ENCODE measurements at regions not wholly inside any gene's neighbourhood (a gene's known extent, or its start where the extent isn't known, plus 50 kb on each side); places are given as distances from the start of the nearest gene placed in this dataset.

DNA sequence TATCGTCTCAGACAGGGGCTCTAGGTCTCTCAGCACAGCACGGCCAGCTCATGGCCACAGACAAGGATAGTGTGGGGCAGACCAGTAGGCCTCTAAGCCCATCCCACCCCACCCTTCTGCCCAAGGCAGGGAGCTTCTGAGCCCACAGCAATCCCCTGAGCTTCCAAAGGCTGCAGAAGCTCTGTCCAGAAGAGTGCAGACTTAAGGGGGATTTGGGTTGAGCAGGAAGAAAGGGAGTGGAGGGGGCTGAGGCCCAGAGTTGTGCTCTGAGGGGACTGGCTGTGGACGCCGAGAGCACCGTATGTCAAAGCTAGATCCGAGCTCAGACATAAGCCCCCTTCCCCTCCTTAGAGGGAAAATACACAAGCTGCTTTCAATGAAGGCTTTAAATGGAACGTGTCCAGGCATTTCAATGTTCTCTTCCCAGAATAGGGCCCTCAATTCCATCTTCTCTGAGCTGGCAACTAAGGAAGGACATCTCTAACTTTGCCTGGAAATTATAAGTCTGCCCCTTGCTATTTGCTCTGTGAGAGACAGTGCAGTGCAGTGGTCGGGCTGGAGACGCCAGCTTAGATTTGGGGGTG lies 116.4 kb upstream of the RPL38 start:
- no peak for DNase-seq (ENCODE audit: low spot score)

DNA sequence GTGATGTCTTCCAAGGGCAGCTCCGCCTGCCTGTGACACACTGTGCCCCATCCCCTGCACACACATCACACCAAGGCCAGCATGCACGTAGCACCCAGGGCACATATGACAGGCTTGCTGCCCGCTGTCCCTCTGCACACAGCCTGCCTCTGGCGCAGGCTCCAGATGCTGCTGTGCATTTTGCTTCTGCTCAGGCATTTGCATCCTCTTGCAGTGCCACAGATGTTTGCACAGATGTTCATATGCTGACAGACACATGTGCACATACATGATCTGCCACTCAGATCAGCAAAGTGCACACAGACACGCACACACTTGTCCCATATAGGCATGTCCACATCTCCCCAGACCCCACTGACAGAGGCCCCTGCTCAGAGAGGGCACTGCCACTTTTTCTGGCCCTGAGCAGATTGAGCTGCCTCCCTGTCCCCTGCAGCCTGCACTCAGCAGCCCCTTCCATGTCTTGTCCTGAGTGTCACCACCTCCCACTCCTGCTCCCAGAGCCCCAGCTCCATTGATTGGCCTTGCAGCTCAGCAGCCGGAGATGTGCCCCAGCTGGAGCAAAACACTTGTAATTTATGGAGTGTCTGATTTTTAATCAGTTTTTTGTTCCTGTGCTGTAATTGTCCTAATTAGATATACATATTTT lies 115.1 kb upstream of the RPL38 start:
- no peak for DNase-seq (ENCODE audit: low spot score)

DNA sequence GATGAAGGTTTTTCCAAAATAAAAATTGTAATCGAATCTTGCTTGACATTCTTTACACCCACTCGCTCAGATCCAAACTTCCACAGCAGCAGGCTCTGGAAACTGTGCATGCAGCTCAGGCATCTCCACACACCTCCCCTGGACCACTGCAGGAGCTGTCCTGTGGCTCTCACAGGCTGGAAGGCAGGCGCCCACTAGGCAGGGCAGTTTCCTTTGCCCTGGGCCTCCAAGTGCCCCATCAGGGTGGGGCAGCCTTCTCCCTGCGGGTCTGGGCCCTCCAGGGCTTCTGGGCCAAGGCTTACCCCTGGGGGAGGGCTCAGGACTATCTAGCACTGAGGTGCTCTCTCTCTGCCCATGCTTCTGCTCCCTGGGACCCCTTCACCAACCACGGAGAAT lies 114.5 kb upstream of the RPL38 start:
- DNase-seq (ENCODE audit: low spot score): no peak

DNA sequence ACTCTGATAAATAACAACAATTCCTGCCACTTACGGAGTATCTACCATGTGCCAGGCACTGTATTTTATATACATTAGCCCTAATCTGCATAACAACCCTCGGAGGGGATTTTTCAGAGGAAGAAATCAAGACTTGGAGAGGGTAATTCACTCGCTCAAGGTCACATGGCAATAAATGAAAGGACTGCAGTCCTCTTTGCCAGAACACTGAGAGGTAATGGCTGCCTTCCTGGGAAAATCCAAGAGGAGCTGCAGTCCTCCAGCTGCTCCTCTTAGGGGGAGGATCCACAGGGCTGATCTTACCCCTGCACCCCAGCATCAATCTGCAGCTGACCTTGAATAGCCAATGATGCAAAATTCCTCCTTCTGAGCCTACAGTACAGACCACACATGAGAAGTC lies 114.1 kb upstream of the RPL38 start:
- DNase-seq (ENCODE audit: low spot score): no peak

DNA sequence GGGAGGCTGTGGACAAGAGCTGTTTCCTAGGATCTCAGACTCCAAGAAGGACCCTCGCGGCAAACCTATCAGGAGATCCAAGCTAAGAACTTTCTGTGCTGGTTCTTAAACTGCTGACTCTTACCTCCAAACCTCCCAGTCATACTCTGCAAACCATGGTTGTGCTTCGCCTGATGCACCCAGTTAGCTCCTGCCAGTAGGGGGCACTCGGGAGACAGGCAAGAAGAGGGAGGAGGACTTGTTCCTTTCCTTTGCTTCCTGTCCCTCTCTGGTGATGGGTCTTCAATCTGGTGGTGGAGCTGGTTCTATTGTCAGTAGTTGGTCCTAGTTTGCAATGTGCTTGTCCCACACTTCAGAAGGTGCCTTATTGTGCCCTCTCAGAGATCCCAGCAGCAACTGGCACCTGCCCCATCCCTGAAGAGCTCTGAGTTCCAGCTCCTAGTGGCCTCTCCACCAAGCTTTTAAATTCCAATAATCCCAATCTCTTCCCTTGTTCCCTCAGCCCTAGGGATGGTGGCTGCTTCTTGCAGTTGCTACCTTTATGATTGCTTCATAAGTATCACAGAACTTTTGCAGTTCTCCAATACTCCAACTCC lies 113.5 kb upstream of the RPL38 start:
- DNase-seq (ENCODE audit: low spot score): peak; percentile 72

DNA sequence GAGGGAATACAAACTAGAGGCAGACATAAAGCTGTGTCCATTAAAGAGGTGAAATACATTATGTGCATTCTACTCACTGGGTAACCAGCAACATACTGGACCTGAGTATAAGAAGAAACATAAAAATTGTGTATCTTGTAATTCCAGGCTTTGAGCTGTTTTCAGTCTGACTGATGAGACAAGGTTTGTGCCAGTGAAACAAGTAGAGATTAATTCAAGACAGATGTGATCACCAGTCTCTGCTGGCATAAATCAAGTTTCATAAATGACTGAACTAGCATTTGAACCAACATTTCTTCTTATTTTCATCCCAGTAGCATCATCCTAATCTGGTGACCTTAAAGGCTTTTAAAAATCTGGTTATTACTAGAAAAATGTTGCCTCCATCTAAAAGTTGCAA lies 108.8 kb upstream of the RPL38 start:
- no peak for DNase-seq (ENCODE audit: low spot score)

DNA sequence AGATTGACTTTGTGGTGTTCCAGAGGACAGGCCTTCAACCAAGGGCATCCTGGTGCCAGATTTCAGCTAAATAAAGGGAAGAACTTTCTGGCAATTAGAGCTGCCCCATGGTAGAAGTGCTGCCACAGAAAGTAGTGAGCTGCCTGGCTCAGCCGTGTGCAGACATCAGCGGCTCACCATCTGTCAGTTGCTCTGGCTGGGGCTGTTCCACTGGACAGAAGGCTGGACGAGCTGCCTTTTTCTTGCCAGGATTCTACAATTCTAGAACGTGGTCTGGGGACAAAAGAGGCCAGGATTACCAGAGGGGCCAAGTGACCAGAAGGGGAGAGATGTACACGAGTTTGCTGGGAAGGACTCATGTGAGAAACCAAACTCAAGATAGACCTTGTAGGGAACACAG lies 107.0 kb upstream of the RPL38 start:
- DNase-seq (ENCODE audit: low spot score): no peak

DNA sequence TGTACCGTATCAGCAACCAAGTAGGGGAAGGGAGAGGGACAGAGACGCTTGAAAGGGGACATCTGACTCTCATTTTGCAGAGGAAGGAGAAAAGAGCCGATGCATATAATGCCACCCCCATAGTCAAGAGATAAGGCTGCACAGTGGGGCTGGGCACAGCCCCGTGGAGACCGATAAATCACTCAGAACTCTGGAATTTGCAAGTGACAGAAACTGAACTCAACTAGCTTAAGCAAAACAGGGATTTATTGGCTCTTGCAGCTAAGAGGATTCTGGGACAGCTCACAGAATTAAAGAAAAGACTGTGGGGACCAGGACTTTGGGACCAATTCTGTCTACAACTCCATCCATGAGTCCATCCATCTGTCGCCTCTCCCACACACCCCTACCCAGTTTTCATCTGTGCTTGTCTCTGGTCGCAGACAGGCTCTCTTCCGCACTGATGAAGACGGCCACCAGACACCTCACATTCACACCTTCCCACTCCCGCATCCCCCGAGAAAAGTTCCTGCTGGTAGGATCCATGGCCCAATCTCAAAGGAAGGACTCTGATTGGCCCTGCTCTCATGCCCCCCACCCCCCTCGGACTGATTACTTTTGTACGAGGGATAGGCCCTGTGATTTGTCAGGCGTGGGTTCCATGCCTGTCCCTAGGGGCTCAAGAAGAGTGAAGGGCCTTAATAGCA lies 105.9 kb upstream of the RPL38 start:
- DNase-seq (ENCODE audit: low spot score): no peak

DNA sequence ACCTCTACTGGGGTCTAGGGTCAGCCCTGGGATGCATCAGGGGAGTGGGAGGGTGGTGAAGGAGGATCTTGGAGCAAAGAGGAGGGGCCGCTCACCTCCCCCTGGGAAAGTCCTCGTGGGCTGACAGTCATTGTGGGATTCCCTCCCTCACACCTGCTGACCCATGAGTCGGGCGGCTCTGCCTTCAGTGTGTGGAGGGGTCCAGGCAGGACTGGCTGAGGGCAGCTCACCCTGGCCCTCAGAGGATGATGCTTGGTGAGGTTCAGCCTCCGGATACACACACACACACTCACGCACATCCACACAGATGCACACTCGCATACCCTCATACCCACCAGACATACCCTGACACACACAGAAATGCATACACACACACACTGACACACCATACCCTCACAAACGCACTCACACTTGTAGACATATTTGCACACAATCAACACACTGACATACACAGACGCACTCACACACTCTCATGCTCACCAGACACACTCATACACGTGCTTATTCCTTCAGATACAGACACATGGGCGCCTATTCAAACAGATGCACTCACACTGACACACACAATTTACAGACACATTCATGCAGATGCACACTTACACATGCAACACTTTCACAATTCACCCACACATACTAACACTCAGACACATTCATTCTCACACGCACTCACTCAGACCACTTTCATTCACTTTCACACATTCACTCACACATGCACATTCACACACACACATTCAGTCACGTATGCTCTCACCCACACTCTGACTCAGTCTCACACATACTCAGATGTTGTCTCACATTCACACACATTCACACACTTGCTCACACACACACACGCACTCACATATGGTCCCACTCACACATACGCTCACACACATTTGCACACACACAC lies 105.1 kb upstream of the RPL38 start:
- DNase-seq (ENCODE audit: low spot score): no peak

DNA sequence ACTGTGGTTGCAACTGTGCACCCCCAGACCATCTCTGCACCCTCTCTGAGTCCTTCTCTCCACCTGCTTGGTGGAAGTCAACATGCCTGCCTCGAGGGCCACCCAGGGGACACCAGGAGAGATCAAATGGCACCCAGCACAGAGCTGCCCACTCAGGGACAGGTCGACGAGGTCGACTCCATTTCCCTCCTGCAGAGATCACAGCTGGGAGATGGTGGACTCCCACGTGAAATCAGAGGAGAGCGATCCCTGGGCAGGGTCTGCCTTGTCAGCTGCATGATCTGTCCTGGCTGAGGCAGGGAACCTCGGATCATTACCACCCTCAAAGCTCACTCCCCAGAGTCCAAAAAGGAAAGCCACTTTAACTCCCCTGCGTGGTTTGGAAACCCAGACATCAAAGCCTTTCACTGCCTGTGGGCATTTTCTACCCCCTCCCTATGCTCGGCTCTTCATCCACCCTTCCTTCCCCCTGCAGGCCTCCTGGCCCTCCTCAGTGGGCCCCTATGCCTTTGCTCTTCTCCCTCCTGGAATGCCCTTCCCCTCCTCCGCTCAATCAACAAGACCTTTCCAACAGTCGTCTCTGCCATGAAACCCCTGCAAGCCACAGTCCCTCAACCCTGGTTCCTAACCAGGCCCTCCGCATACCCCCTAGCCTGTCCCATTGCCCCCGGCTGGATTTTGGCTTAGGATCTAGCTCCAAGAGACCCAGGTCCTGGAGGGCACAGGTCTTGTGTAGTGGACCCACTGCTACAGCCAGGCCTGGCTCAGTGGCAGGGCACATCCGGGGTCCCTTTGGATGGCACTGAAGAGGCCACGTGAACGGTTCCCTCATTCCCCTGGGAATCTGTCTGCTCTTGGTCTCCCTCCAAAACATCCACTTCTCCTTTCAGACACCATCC lies 103.8 kb upstream of the RPL38 start:
- DNase-seq (ENCODE audit: low spot score): peak; percentile 8

DNA sequence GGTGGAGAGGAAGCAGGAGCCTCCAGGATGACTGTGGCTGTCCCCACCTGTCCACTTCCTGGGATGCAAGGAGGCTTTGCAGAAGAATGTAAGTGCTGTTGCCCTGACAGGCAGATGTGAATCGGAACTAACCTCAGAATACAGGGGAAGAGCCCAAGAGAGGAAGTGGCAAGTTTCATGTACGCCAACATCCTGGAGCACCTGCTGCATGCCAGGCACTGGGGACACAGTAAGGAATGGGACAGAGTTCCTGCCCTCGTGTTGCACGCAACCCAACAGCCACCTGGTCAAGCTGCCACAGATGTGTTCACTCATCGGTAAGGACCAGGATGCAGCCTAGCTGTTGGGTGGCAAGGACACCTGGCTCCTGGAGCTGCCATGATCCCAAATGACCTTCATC lies 98.6 kb upstream of the RPL38 start:
- no peak for DNase-seq (ENCODE audit: low spot score)

DNA sequence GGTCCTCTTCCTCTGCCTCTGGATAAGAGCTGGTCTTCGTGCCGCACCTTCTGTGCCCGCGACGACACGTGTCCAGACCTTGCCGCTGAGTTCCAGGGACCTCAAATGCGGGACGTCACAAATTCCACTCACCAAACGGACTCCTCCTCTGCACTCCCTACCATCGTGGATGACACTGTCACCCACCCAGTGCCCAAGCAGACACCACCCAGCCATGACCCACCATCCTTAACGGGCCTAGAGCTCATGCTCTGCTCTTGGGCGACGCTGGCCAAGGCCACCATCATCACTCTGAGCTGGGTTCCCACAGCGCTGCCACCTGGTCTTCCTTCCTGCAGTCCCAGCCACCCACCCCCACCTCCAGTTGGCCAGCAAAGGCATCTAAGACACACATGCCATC lies 96.4 kb upstream of the RPL38 start:
- DNase-seq (ENCODE audit: low spot score): no peak

DNA sequence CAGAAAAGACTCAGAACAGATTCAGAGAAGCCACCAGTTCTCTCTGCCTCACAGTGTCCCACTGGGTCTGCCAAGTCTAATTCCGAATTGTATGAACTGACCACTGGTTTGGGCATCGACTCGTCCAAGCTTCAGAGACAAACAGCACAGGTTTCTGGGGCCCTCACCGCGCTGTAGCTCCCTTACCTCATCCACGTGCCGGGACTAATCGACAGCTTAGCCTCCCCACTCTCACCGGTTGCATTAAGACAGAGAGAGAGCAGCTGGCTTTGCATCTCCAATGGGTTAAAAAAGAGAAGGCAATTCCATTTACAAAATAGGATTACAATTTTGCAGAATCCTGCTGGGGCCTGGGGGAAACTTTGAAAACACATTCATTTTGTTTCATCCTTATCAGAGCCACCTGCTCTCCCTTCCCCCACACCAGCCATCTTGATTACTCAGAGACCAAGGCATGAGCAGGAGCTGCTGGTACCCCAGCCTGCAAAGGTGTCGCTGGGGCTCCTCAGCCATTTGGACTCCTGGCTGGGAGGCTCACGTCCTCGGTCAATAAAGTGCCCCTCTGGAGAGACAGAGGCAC lies 95.3 kb upstream of the RPL38 start:
- no peak for DNase-seq (ENCODE audit: low spot score)

DNA sequence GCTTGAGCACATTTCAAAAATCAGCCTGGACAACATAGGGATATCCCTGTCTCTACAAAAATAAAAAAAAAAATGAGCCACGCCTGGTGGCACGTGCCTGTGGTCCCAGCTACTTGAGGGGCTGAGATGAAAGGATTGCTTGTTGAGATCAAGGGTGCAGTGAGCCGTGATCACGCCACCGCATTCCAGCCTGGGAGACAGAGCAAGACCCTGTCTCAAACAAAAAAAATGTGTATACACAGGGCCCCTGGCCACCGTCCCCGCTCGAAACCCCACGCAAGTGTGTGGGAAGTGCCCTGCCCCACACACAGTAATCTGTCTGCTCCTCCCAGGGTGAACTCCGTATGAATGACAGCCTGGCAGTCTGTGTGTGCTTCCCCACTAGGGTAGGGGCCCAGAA lies 93.0 kb upstream of the RPL38 start:
- no peak for DNase-seq (ENCODE audit: low spot score)

DNA sequence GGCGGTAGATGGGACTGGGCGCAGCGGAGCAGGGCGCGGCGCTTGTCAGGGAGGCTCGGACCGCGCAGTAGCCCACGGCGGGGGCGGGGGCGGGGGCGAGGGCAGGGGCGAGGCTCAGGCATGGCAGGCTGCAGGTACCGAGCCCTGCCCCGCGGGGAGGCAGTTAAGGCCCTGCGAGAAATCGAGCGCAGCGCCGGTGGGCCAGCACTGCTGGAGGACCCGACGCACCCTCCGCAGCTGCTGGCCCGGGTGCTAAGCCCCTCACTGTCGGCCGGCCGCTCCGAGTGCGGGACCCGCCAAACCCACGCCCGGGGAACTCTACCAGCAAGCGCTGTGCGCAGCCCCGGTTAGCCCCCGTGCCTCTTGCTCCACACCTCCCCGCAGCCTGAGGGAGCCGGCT lies 90.2 kb upstream of the RPL38 start:
- DNase-seq (ENCODE audit: low spot score): no peak

DNA sequence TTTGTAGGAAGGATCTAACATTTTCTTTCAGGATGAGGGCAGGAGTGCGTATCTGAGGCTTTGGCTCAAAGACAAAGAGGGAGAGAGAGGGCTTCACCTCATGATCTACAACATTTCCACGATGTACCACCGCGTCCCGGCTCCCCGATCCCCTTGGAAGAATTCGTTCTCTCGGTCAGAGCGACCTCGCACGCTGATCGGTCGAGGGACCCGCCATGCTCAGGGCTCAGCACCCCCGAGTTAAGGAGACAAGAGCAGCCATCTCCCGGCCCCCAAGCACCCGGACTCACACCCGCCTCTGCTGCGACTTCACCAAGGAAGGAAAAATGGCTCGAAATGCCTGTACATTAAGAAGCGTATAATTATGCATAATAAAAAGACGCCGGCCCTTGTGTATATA lies 89.5 kb upstream of the RPL38 start:
- DNase-seq (ENCODE audit: low spot score): no peak

DNA sequence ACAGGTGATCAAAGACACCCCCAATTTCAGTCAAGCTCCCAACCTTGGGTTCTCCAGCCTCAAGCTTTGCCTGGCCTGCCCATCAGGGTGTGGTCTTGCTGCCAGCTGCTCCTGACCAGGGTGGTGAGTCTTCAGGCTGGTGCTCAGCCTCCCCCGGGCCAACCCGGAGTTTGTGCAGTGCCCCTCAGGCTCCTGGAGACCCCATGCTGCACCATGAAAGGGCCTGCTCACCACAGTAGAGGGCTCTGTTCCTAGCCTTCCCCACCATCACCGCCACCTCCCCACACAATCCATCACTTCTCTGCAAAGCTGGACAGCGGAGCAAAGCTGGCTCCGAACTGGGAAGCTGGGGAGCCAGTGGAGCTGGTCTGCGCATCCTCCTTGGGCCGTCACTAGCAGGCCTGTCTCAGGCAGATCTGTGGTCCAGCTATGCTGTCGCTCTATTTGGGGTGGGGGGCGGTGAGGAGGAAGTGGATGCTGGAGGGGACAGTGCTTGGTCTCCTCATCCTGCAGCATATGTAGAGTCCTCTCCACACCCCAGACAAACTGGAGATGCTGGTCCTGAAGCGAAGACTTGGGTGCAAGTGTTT lies 88.5 kb upstream of the RPL38 start:
- DNase-seq (ENCODE audit: low spot score): no peak

DNA sequence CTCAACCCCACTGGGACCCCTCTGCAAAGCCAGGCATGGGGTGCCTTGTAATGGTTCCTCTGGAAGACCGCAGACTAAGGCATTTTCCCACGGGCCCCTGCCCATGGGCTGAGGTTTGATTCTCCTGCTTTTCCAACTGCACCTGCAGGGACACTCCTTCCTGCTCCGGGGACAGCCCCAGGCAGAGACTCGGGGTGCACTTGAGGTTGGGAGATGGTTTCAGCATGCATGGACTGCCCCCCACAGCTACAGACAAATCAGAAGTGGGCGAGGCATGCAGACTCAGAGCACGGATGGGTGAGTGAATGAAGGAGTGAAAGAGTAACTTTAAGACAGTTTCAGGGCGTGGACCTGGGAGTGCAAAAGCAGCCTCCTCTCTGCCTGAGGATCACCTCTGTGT lies 87.9 kb upstream of the RPL38 start:
- no peak for DNase-seq (ENCODE audit: low spot score)

DNA sequence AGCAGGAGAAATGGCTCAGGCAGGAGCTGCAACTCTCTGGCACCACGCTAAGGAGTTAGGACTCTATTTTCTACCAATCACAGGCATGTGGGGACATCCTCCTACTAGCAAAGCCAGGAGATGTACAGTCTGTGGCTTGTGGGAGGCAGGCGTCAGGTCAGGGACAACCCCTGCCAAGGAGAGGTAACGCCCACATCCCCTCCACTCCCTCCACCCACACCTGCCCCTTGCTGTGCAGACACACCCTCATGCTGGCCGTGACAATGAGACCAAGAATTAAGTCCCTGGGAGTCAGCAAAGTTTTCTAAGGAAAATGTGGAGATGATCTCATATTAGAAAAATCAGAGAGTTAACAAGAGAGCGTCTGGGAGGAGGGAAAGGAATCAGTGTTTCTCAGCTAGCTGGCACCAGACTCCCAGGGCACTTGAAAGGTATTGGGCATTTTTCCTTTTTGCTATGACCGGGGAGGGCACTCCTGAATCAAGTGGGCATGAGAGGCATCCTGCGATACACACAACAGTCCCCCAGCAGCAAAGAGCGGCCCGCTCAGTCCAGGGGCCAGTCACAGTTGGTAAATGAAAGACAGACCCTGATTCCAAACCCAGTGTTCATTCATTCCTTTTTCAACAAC lies 87.3 kb upstream of the RPL38 start:
- DNase-seq (ENCODE audit: low spot score): peak; percentile 55

DNA sequence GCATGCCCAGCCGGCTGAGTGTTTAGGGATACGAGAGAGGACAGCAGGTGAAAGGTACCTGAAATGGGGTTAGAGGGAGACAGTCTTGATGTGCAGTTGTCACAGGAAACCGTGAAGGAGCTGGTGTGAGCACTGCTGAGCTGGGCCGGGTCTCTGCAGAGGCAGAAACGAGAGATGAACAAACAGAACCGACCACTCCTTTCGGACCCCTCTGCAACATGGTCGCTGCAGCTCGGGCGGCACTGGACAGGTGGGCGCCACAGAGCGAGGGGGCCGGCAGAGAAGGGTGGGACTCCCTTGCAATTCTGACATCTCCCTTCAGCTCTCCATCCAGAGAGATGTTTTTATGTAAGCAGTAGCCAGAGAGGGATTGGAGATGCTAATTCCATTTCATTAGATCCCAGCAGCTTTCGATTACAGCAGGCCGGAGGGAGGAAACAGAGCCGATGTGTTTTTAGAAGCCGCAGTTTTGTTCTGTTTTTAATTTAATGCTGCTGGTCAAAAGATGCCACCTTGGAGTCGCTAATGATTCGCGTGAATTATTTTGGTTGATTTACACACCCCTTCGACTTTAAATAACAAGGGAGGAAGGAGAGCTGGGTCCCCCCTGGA lies 86.3 kb upstream of the RPL38 start:
- DNase-seq (ENCODE audit: low spot score): no peak

Data from AG20443 (cell line).